Cardiac muscle cell (in vitro differentiated cells and primary cell): ENCODE measurements at regions not wholly inside any gene's neighbourhood (a gene's known extent, or its start where the extent isn't known, plus 50 kb on each side); places are given as distances from the start of the nearest gene placed in this dataset.

Source experiments
- DNase-seq, 2 donors: peaks; one replicate each; pipeline versions ENCODE4 v3.0.0 to v3.0.0-alpha.2; 2010 to 2017; ENCODE audit warnings: low read depth in 1 of 2, low spot score in 1 of 2
- H3K27ac ChIP-seq: fragments of 200-600 bp; sonication (generic); 2 replicates; pipeline ENCODE4 v1.5.1; 2016
- H3K27me3 ChIP-seq: fragments of 200-600 bp; sonication (generic); 2 replicates; pipeline ENCODE4 v1.6.0; 2016; ENCODE audit warnings: control low read depth
- H3K36me3 ChIP-seq: fragments of 200-600 bp; sonication (generic); 2 replicates; pipeline ENCODE4 v1.5.1; 2016; ENCODE audit warnings: control low read depth
- H3K4me1 ChIP-seq: fragments of 200-600 bp; sonication (generic); 2 replicates; pipeline ENCODE4 v1.8.1; 2017; ENCODE audit warnings: low read depth, mild to moderate bottlenecking, mixed run types
- H3K4me3 ChIP-seq: fragments of 200-600 bp; sonication (generic); 2 replicates; pipeline ENCODE4 v1.5.1; 2016; ENCODE audit warnings: mild to moderate bottlenecking
- H3K9me3 ChIP-seq: fragments of 200-600 bp; sonication (generic); 2 replicates; pipeline ENCODE4 v1.5.1; 2017; ENCODE audit warnings: low read depth, mild to moderate bottlenecking, control low read depth
- CTCF ChIP-seq: IDR thresholded peaks from 2 replicates; pipeline ENCODE4 v1.5.1; 2012; ENCODE audit warnings: low read depth, mild to moderate bottlenecking, low read length

GRCh38 chr7:39816462-39817060, 133.5 kb upstream of the CDK13 start:
- Histone ChIP-seq H3K4me3 (no peak overlapping the region), H3K27ac (no peak overlapping the region), H3K9me3 (no peaks in the 10 kb centered on the region), H3K4me1 (no peaks in the 10 kb centered on the region), H3K36me3 (no peaks in the 10 kb centered on the region), H3K27me3 (peaks cover 7% of the 10 kb centered on the region)
- TF ChIP-seq CTCF, result no peak
- DNase-seq, result no peak

- Histone ChIP-seq H3K9me3 (no peaks in the 10 kb centered on the region), H3K27ac (no peak overlapping the region), H3K27me3 (peaks cover 7% of the 10 kb centered on the region), H3K36me3 (no peaks in the 10 kb centered on the region), H3K4me1 (no peaks in the 10 kb centered on the region), H3K4me3 (no peak overlapping the region)
- DNase-seq, result no peak
- no peak for TF ChIP-seq CTCF
Measured at GRCh38 chr7:39819514-39819913, 130.5 kb upstream of the CDK13 start.

GRCh38 chr7:39824456-39825200, 125.4 kb upstream of the CDK13 start:
- no peak for TF ChIP-seq CTCF
- DNase-seq, result peak in 1 of 2 donors; percentile 63
- Histone ChIP-seq H3K4me1 (peaks cover 2% of the 10 kb centered on the region), H3K36me3 (no peaks in the 10 kb centered on the region), H3K9me3 (no peaks in the 10 kb centered on the region), H3K27ac (no peak overlapping the region), H3K4me3 (no peak overlapping the region), H3K27me3 (no peaks in the 10 kb centered on the region)

DNA sequence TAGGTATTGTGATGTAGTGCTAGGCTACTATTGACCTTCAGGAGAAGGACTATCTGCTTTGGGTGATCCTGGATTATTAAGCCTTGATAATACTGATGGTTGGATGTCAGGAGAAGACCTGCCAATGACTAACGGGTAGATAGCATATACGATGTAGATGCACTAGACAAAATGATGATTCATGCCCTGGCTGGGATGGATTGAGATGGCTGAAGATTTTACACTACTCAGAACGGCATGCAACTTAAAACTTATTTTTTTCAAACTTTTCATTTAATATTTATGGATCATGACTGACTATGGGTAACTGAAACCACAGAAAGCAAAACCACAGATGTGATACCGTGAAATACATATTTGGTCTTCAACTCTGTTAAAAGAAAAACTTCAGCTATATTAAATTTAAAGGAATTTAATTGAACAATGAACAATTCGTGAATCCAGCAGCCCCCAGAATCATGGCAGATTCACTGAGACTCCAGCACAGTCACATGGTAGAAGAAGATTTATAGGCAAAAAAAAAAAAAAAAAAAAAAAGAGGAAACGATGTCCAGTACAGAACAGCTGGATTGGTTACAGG, 124.6 kb upstream of the CDK13 start:
- H3K36me3 ChIP-seq, result no peaks in the 10 kb centered on the region
- no peak overlapping the region for H3K27ac ChIP-seq
- H3K9me3 ChIP-seq, result no peaks in the 10 kb centered on the region
- H3K4me3 ChIP-seq, result no peak overlapping the region
- no peaks in the 10 kb centered on the region for H3K27me3 ChIP-seq
- no peak for TF ChIP-seq CTCF
- peaks cover 2% of the 10 kb centered on the region for H3K4me1 ChIP-seq
- DNase-seq, result no peak

- no peaks in the 10 kb centered on the region for H3K36me3 ChIP-seq
- peaks cover 2% of the 10 kb centered on the region for H3K4me1 ChIP-seq
- no peaks in the 10 kb centered on the region for H3K27me3 ChIP-seq
- TF ChIP-seq CTCF, result no peak
- no peak overlapping the region for H3K27ac ChIP-seq
- H3K9me3 ChIP-seq, result no peaks in the 10 kb centered on the region
- DNase-seq, result no peak
- H3K4me3 ChIP-seq, result no peak overlapping the region
Measured at GRCh38 chr7:39826166-39826565, 123.9 kb upstream of the CDK13 start.
